Ovary (tissue), 3 donors: ENCODE measurements at regions not wholly inside any gene's neighbourhood (a gene's known extent, or its start where the extent isn't known, plus 50 kb on each side); places are given as distances from the start of the nearest gene placed in this dataset.

ENCODE experiments used
- CTCF ChIP-seq, 3 donors: fragments of 450-650 bp in 2 of 3; fragments of 200-600 bp in 1 of 3; IDR thresholded peaks; one replicate each; pipeline versions ENCODE4 v1.5.1 to v1.8.0; 2016 to 2022; ENCODE audit warnings: antibody characterized with exemption in 3 of 3, mild to moderate bottlenecking in 1 of 3
- EP300 ChIP-seq: sonication (generic); formaldehyde crosslinking; IDR thresholded peaks from one replicate; pipeline ENCODE4 v1.6.1; 2017; ENCODE audit warnings: antibody characterized with exemption
- POLR2A ChIP-seq: fragments of 450-650 bp; IDR thresholded peaks from one replicate; pipeline ENCODE4 v1.6.1; 2017; ENCODE audit warnings: antibody characterized with exemption, mild to moderate bottlenecking, moderate library complexity
- donor health status: DM: no; HTN: no; CAD: no.

- TF ChIP-seq CTCF (IDR thresholded peaks at IDR 0.05): no peak
- no peak for TF ChIP-seq POLR2A
- TF ChIP-seq EP300: no peak
Observed at GRCh38 chr2:239786791-239787190, 238.4 kb downstream of the NDUFA10 start.
